PC-3 (cell line): ENCODE measurements at regions not wholly inside any gene's neighbourhood (a gene's known extent, or its start where the extent isn't known, plus 50 kb on each side); places are given as distances from the start of the nearest gene placed in this dataset.
A peak's percentile ranks its signal among the peaks of the same experiment; 100 is the strongest.

Source experiments
- ATAC-seq: fragments of 200-7000 bp; cut with Tn5 transposase; 2 replicates; pipeline ENCODE4 v1.9.1; 2020; ENCODE audit warnings: mild to moderate bottlenecking, moderate library complexity
- BruUV-seq: library from RNA; stranded (reverse); fragments of 400-500 nt; replicated peaks from 2 replicates; lab custom pipeline; 2021; lab: Mats Ljungman, UMichigan
- CTCF ChIA-PET: fragments of 300-600 bp; sonication (Branson Sonifier 250); formaldehyde crosslinking; loops from one replicate; lab custom pipeline; 2022; ENCODE audit warnings: antibody characterized with exemption; lab: Charles Lee
- POLR2A ChIA-PET: fragments of 300-600 bp; sonication (Branson Sonifier 250); formaldehyde crosslinking; loops from one replicate; lab custom pipeline; 2022; ENCODE audit warnings: antibody characterized with exemption; ENCODE audit not compliant: unreplicated experiment; lab: Charles Lee
- DNase-seq: peaks from one replicate; pipeline ENCODE4 v3.0.0-alpha.2; 2015
- H2AFZ ChIP-seq: fragments of 300-600 bp; sonication (generic); 2 replicates; pipeline ENCODE4 v1.6.0; 2016; ENCODE audit warnings: antibody characterized with exemption, low read length
- H3F3A ChIP-seq: fragments of 300-600 bp; sonication (generic); one replicate; pipeline ENCODE4 v1.6.0; 2017; ENCODE audit warnings: antibody characterized with exemption, low read length, control low read depth, mild to moderate bottlenecking; ENCODE audit not compliant: unreplicated experiment
- H3K27ac ChIP-seq: fragments of 300-600 bp; sonication (generic); 2 replicates; pipeline ENCODE4 v1.5.1; 2016; ENCODE audit warnings: mild to moderate bottlenecking, low read length
- H3K27me3 ChIP-seq: fragments of 300-600 bp; sonication (generic); 2 replicates; pipeline ENCODE4 v1.6.1; 2016; ENCODE audit warnings: low read length, mixed read lengths
- H3K36me3 ChIP-seq: fragments of 300-600 bp; sonication (generic); 2 replicates; pipeline ENCODE4 v1.6.1; 2016; ENCODE audit warnings: low read depth, mixed run types, low read length, mixed read lengths
- H3K4me1 ChIP-seq: fragments of 300-600 bp; sonication (generic); 2 replicates; pipeline ENCODE4 v1.5.1; 2016; ENCODE audit warnings: low read length; ENCODE audit not compliant: insufficient read depth
- H3K4me2 ChIP-seq: fragments of 300-600 bp; sonication (generic); 2 replicates; pipeline ENCODE4 v1.6.0; 2016; ENCODE audit warnings: low read length
- H3K4me3 ChIP-seq: fragments of 300-600 bp; sonication (generic); 2 replicates; pipeline ENCODE4 v1.5.1; 2016; ENCODE audit warnings: mild to moderate bottlenecking, low read length, mixed read lengths
- H3K79me2 ChIP-seq: fragments of 300-600 bp; sonication (generic); 2 replicates; pipeline ENCODE4 v1.6.1; 2017; ENCODE audit warnings: low read length, mixed read lengths
- H3K9ac ChIP-seq: fragments of 300-600 bp; sonication (generic); 2 replicates; pipeline ENCODE4 v1.6.0; 2016; ENCODE audit warnings: mild to moderate bottlenecking, low read length
- H3K9me2 ChIP-seq: fragments of 300-600 bp; sonication (generic); replicated peaks from 2 replicates; pipeline ENCODE4 v1.6.1; 2016; ENCODE audit warnings: mixed run types, low read length, mixed read lengths
- H3K9me3 ChIP-seq: fragments of 300-600 bp; sonication (generic); 2 replicates; pipeline ENCODE4 v1.6.1; 2016; ENCODE audit warnings: low read length, mixed read lengths
- H4K20me1 ChIP-seq: fragments of 300-600 bp; sonication (generic); 2 replicates; pipeline ENCODE4 v1.6.1; 2016; ENCODE audit warnings: low read length, mixed read lengths
- CTCF ChIP-seq: fragments of 300-600 bp; sonication (generic); conservative IDR thresholded peaks from 2 replicates; pipeline ENCODE4 v1.5.1; 2017; ENCODE audit warnings: antibody characterized with exemption, low read depth, mild to moderate bottlenecking, low read length
- EZH2 ChIP-seq: fragments of 300-600 bp; sonication (generic); IDR thresholded peaks from one replicate; pipeline ENCODE4 v1.6.1; 2017; ENCODE audit warnings: antibody characterized with exemption, mild to moderate bottlenecking, low read length; ENCODE audit not compliant: unreplicated experiment
- EZH2phosphoT487 ChIP-seq: fragments of 300-600 bp; sonication (generic); IDR thresholded peaks from 2 replicates; pipeline ENCODE4 v1.6.1; 2018; ENCODE audit warnings: mild to moderate bottlenecking, antibody characterized with exemption, low read length, borderline replicate concordance
- intact Hi-C: fragments of 100-400 bp; cut with micrococcal nuclease; formaldehyde crosslinking; loops from 2 replicates; pipeline ENCODE4 v1.9.0; 2023

- POLR2A ChIA-PET = no interaction called here
- Histone ChIP-seq H4K20me1 (no peaks in the 10 kb centered on the region), H3F3A (no peaks in the 10 kb centered on the region), H3K4me2 (no peak overlapping the region), H3K9ac (no peak overlapping the region), H3K9me2 (no peaks in the 10 kb centered on the region), H3K4me1 (no peaks in the 10 kb centered on the region), H3K79me2 (no peaks in the 10 kb centered on the region), H3K4me3 (no peak overlapping the region), H3K36me3 (no peaks in the 10 kb centered on the region), H3K27ac (no peak overlapping the region), H2AFZ (no peak overlapping the region), H3K9me3 (peaks cover 8% of the 10 kb centered on the region; the same call in 1 of the 2 replicates), H3K27me3 (no peaks in the 10 kb centered on the region)
- ATAC-seq = no peak
- no TSS peak for BruUV-seq
- TF ChIP-seq EZH2phosphoT487 (no peak), CTCF (no peak), EZH2 (no peak)
- CTCF ChIA-PET = no interaction called here
- intact Hi-C loops = no loop called here
- DNase-seq = peak; percentile 8
Observed at GRCh38 chr14:86015941-86016340, 486.0 kb downstream of the FLRT2 start.

- H3K9me2 ChIP-seq = no peaks in the 10 kb centered on the region
- CTCF ChIA-PET = no interaction called here
- no peak overlapping the region for H3K9ac ChIP-seq
- ATAC-seq (no peak), DNase-seq (no peak)
- H3K27ac ChIP-seq = no peak overlapping the region
- no TSS peak for BruUV-seq
- H3K4me2 ChIP-seq = no peak overlapping the region
- TF ChIP-seq CTCF (no peak), EZH2 (no peak), EZH2phosphoT487 (no peak)
- POLR2A ChIA-PET = no interaction called here
- H3K27me3 ChIP-seq = no peaks in the 10 kb centered on the region
- no peak overlapping the region for H3K4me3 ChIP-seq
- no peaks in the 10 kb centered on the region for H3K36me3 ChIP-seq
- no peak overlapping the region for H2AFZ ChIP-seq
- no peaks in the 10 kb centered on the region for H3F3A ChIP-seq
- H3K9me3 ChIP-seq = peaks cover 10% of the 10 kb centered on the region; the same call in 1 of the 2 replicates
- no peaks in the 10 kb centered on the region for H3K79me2 ChIP-seq
- intact Hi-C loops = no loop called here
- H3K4me1 ChIP-seq = no peaks in the 10 kb centered on the region
- no peaks in the 10 kb centered on the region for H4K20me1 ChIP-seq
Observed at GRCh38 chr14:86015511-86015910, 485.6 kb downstream of the FLRT2 start.

DNA sequence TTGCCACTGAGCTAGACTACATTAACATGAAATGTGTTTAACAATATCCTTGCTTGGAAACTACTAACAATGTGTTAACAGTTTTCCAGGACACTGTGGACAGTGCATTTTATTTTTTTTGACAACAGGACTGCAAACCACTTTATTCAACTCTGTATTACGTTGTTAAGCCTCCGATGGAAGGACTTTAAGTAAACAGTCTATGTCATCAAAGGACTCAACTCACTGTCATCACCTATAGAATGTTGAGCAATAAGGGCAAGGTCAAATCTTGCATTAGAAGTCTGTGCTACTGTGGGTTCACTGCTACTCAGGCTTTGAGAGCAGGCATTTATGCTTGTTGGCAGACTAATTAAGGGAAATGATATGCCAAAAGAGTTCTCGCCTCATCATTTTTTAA is 483.7 kb downstream of the FLRT2 start:
- H3K4me2 ChIP-seq = no peak overlapping the region
- CTCF ChIA-PET = no interaction called here
- H2AFZ ChIP-seq = no peak overlapping the region
- intact Hi-C loops = no loop called here
- no peaks in the 10 kb centered on the region for H3K36me3 ChIP-seq
- no peak for TF ChIP-seq CTCF
- TF ChIP-seq EZH2phosphoT487 = no peak
- TF ChIP-seq EZH2 = no peak
- no peaks in the 10 kb centered on the region for H3K9me2 ChIP-seq
- no TSS peak for BruUV-seq
- H3K4me3 ChIP-seq = no peak overlapping the region
- no peak overlapping the region for H3K9ac ChIP-seq
- no peaks in the 10 kb centered on the region for H3K27me3 ChIP-seq
- DNase-seq (peak; percentile 44), ATAC-seq (no peak)
- H3K79me2 ChIP-seq = no peaks in the 10 kb centered on the region
- H3F3A ChIP-seq = no peaks in the 10 kb centered on the region
- H4K20me1 ChIP-seq = no peaks in the 10 kb centered on the region
- H3K9me3 ChIP-seq = 0 out of 2 replicates have a peak, but pooled peaks cover 8% of the 10 kb centered on the region
- no peak overlapping the region for H3K27ac ChIP-seq
- no peaks in the 10 kb centered on the region for H3K4me1 ChIP-seq
- POLR2A ChIA-PET = no interaction called here
